SKM-1 (cell line): ENCODE measurements at regions not wholly inside any gene's neighbourhood (a gene's known extent, or its start where the extent isn't known, plus 50 kb on each side); places are given as distances from the start of the nearest gene placed in this dataset.
"Not testable (repeated sequence)": the region's sequence is repeated elsewhere in the genome, so short reads cannot be mapped to it uniquely, and the experiment has no call there.

Experiments used
- DNase-seq: peaks from one replicate; lab custom pipeline; 2025; ENCODE audit not compliant: unreplicated experiment; lab: John Stamatoyannopoulos, UW

DNA sequence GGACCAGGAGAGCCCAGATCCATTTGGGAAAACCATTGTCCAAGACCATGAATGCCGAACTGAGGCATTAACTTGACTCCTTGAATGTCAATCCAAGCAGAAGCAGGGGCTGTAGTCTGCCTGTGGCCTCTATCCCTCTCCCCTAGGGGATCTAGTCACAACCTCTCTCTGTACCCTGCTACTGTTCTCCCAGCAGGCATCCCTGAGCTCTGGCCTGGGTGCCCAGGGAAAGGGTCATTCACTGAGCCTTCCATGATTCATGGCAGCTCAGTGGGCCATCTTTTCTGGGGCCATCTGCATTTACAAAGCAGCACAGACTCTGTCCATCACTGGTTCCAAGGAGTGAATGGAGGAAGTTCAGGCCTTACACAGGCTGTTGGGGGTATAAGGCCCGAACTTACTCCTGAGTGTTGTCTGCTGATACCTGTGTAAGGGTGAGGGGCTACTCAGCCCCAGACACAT is 151.8 kb downstream of the ZFP36L2 start:
- DNase-seq, result no peak

DNA sequence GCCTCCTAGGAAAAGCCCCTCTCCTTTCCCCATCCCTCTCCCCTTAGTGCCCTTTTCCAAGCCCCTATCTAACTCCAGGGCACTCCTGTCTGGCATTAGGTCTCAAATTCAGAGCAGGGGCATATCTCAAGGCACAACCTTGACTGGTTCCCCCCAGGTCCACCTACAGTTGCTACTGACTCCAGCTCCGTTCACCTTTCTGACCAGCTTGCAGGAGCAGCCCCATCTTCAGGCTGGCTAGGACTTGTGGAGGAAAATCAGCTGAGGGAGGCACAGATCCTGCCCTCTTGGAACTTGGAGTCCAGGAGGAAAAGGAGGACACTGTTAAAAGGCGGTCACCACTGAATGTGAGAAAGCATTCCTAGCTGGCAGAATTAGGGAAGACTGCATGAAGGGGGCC is 152.4 kb downstream of the ZFP36L2 start:
- DNase-seq, result no peak

DNA sequence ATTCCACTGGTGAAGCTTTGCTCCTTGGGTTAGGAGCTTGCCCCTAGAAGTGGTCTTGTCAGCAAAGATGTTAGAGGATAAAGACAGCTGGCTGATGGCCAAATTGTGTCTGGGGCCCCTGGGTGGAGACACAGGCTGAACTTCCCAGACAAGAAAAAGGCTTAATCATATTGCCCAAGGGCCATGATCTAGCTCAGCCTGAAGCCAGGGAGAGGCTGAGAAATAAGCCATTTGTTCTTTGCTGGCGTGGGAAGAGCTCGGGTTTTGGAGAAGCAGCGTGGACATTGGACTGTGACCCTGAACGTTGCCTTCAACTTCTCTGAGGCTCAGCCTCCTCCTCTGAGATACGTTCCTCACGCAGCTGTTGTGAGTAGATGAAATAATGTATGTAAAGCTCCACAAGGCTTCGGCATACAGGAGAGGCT is 153.0 kb downstream of the ZFP36L2 start:
- DNase-seq, result no peak

DNA sequence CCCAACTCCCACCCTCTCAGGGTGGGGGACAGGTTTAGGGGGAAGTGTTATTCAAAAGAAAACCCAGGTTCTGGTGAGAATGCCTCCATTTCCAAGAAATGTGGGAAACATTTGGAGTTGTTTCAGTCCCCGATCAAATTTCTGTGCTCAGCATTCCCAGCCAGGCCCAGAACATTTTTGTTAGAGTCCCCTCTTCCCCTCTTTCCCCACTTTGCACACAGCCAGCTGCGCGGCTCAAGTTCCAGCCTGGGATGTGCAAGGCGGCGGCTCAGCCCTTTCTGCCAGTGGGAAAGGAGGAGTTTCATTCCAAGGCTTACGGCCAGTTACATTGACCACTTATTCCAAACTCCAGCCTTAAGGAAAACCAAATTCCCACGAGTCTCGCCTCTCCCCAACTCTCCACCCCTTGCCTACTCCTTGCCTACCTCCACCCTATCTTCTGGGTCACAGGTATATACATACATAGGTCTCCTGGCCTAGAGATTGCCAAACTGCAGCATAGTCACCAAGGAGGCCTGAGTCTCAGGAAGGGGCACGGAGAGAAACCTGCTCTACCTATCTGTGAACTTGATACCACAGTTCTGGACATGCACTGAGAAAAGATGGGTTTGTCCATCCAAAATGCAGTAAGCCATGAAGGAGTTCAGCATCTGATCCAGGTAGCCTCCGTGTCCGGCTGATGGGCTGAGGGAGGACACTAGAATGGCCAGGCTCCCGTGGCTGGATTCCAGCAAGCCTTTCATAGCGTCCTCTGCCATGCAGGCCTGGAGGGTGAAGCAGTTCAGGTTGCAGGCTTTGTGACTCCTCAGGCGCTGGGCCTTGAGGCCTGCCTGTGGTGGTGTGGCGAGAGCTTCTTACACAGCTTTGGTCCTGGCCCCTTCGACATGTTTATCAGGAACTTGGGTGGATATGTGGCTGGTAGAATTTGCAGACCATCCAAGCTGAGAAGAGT is 154.5 kb downstream of the ZFP36L2 start:
- no peak for DNase-seq

DNA sequence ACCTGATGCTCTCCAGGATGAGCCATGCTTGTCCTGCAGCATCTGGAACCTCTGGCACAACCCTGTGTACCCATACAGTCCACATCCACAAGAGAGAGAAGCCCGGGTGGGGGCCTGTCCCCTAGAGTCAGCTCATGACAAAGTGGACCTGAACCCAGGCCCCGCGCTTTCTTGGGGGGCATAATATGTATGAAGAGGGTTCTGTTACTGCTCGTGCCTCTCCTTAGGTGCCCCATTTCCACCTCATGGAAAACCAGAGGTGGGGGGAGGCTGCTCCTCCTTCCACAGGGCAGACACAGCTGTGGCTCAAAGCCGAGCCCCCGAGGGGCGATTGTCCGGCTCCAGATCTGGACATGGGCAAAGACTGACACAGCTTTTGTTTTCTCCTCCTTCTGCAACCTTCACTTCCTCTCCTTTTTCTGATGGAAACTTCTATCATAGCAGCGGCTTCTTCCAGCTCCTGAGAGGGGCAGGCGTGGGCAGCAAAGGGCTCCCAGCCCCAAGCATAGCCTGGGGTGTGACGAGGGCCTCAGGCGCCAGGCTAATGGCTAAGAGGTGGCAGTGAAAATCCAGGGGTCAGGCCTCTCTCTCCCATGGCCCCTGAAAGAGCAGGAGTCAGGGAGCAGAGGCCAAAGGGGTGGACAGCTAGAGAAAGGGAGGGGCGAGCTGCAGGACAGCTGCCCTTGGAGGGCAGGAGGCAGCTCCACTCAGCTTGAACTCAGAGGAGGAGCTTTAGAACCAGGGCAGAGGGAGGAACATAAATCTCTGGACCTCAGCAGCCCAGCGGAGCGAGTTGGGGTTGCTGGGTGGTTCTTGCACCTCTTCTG is 155.5 kb downstream of the ZFP36L2 start:
- no peak for DNase-seq

DNA sequence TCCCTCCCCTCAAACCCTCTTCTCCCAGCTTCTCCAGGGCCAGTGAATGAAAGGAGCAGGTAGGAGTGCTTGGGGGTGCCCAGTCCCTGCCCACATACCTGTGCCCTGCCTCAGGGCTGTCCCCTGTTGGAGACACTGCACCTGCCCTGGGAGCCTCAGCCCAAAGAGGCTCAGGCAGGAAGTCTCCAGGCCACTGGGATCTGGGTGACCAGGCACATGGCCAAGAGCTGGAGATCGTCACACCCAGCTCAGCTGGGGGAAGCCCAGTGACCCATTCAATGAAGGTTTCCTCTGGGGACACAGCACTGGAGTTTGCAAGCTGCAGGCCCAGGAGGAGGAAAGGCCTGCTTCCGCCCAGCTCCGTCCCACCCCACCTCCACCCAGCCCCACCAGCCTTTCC is 156.4 kb downstream of the ZFP36L2 start:
- no peak for DNase-seq

DNA sequence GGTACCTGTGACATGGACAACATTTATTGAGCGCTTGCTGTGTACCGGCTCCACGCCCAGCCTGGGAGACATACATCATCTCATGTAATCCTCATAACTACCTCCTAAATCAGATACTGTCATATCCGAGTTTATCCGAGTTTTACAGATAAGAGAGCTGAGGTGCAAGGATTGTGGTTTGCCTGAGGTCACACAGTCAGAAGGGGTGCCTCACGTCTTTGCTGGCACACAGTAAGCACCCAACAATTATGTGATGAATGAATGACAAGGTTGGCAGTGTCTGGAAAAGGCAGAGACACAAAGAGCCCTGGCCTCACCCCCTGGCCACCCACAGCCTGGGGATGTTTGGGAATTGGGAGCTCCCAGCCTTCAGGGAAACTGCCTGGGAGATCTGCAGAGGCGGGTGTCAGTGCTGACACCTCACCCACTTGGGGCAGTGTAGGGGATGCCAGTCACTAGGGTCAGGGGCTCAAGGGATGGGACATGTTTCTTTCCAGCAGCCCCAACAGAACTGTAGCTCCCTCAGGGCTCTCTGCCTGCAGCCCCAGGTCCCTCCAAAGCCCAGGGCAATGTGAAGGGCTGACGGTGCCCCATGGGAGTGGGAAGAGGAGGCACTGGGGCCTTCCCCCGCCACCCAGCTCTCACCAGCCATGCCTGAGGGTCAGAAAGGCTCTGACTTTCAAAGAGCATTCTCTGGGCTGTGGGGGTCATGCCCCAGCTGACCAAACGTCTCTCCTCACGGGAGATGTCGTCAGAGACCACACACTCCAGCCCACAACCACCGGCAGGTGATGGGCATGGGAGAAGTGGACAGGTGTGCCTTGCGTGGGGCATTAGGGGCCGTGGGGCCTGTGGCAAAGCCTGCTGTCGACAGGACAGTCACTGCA is 157.5 kb downstream of the ZFP36L2 start:
- DNase-seq, result no peak

DNA sequence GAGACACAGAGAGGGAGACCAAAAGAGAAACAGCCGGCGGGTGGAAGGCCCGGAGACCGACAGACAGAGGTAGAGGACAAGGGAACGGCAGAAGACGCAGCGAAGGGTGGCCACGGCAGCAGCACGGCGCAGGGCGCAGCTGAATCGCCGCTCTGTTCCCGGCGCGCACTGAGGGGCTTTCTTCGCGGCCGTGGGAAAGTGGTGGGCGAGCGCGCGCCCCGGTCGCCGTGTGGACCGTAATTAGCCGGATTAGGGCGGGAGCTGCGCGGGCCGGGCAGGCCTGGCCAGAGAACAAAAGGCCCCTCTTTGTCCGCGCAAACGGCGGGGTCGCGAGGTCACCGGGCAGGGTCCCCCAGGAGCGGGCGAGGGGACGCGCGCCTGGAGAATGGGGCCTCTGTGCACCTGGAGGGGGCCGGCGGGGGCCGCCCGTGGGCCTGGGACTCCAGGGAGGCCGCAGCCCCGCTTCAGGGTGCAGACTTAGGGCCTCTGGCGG is 158.3 kb downstream of the ZFP36L2 start:
- no peak for DNase-seq

DNA sequence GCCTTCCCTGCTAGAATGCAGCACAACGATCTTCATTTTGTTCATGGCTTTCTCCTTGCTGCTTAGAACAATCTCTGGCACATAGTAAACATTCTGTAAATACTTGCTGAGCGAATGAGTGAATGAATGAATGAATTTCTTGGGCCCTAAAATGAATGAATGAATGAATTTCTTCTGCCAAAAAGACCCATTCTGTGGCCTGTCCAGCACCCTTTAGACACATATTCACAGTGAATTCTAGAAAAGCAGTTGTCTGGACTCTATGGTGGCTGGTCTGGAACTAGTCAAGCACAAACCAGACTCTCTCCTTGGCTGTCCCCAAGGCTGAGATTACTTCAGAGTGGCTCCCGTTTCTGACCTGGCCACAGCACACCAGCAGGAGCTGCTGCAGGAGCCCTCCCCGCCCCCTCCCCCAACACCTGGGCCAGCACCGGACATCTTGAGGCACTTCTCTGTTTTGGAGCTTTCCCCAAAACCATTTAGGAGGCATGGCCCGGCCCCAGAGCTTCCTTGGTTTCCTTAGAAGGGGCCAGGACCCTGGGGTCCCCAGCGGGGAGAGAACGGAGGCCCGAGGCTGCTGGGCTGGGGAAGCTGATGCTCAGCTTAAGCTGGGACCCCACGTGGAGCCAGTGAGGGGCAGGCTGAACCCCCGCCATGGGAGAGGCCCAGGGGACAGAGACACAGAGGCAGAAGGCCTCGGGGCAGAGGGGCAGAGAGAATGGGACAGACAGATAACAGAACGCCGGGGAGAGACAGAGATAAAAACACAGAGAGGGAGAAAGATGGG is 159.0 kb downstream of the ZFP36L2 start:
- no peak for DNase-seq

DNA sequence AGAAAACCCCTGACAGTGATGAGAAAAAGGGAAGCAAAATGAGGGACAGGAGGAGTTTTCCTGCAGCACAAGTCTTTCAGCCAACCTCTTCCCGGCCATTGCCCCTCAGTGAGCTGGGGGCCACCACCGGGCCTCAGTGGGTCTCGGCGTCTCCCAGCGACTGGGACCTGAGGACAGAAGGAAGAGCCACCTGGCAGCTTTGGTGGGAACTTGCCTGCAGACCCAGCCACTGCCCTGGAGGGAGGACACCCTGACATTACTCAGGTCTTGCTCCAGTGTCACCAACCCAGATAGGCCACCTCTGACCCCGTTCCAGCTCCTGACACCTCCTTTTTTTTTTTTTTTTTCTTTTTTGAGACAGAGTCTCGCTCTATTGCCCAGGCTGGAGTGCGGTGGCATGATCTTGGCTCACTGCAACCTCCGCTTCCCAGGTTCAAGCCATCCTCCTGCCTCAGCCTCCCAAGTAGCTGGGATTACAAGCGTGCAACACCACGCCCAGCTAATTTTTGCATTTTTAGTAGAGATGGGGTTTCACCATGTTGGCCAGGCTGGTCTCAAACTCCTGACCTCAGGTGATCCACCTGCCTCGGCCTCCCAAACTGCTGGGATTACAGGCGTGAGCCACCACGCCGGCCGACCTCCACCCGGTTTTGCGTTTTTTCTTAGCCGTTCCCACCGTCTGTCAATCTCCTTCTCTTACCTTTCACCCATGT is 159.7 kb downstream of the ZFP36L2 start:
- not testable (repeated sequence) for DNase-seq

DNA sequence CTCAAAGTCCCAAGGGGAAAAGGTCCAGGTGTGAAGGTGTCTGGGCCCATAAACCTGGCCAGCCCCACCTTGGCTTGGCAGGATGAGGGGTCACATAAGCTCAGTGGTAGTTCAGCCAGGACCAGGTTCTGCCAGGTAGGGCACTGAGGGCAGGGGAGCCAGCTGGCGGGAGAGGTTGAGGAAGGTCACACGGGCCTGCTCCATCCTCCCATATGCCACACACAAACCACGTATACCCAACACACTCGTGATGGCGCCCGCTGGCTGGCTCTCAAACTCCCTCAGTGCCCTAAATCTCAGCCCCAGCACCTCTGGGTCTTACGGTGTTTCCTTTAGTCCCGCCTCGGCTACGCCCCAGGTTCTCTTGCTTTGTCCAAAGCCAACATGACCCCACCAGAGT is 160.5 kb downstream of the ZFP36L2 start:
- DNase-seq, result no peak

DNA sequence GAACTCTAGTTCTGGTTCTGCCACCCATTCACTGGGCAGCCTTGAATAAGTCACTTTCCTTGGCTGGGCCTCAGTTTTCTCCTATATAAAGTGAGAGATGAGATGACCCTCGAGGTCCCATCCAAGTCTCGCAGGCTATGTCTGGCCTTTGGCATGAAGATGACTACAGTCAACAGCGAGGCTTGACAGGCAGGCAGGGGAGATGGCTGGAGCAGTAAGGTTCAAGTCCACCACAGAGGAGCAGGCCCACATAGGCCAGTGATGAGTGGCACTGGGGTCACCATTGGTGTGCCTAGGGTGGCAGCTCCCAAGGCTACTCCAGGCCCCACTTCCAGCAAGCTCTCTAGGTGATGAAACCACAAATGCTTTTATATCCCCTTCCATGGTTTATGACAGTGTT is 161.4 kb downstream of the ZFP36L2 start:
- no peak for DNase-seq

DNA sequence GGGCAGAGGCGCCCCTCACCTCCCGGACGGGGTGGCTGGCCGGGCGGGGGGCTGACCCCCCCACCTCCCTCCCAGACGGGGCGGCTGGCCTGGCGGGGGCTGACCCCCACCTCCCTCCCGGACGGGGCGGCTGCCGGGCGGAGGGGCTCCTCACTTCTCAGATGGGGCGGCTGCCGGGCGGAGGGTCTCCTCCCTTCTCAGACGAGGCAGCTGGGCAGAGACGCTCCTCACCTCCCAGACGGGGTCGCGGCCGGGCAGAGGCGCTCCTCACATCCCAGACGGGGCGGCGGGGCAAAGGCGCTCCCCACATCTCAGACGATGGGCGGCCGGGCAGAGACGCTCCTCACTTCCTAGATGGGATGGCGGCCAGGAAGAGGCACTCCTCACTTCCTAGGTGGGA is 163.3 kb downstream of the ZFP36L2 start:
- DNase-seq, result not testable (repeated sequence)

DNA sequence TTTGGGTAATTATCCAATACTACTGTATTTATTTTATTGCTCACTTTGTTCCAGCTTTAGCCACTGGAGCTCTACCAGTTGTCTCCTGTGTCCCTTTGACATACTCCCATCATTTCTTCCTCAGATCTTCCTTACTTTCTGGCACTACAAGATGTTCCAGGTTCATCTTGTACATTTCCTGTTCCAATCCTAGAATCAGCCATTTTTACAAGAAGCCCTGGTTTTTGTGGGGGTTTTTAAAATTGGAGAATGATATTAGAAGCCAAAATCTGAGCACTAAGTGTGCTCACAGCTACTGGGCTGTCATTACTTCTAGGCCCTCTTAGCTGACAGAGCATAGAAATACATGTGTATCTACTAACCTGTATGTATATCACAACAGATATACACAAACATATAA is 164.3 kb downstream of the ZFP36L2 start:
- no peak for DNase-seq

DNA sequence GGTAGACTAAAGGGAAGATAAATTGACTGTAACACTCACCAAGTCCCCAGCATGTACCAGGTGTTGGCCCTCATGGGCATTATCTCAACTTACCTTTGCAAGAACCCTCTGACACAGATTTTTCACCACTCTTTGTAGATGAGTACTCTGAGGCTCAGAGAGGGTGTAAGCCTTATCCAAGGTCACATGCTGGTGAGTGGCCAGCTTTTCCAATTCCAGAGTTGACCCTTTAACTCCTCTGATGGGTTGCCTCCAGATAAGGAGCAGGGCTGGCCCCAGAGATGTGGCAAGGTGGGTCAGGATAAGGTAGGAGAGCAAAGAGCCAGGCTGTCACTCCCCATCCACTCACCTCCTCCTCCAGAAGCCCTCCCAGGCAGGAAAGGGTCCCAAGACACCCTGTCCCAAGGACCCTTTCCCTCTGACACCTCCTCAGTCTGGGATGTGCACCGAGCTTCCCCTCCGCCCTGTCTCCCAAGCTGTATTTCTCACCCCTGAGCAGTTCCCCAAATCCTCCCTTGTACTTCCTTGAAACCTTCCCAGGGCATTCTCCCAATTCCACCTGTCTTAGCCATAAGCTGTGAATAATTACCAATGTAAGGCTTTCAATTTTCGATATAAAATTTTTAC is 165.9 kb downstream of the ZFP36L2 start:
- DNase-seq, result no peak

DNA sequence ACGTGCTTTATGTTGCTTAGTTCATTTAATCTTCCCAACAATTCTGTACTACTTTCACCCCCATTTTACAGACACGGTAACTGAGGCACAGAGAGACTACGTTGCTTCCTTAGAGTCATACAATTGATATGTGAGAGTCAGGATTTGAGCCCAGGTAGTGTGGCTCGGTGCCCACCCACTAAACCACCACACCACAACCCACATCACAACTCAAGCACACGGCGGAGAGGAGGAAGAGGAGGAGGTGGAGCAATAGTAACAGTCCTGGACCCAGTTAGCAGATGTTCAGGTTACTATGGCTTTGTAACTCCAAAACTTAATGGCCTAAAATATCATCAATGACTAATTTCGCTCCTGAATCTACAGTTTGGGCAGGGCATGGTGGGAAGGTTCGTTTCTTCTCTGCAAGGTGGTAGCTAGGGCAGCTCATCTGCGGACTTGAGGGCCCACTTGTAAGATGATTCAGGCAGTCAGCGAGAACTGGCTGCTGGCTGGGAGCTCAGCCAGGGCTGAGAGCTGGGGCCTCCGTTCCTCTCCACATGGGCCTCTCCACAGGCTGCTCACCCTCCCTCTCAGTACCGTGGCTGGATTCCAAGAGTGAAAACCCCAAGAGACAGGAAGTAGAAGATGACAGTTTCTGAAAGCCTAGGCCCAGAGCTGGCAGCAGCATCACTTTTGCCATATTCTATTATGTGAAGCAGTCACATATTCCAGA is 167.1 kb downstream of the ZFP36L2 start:
- peak; percentile 75 for DNase-seq

DNA sequence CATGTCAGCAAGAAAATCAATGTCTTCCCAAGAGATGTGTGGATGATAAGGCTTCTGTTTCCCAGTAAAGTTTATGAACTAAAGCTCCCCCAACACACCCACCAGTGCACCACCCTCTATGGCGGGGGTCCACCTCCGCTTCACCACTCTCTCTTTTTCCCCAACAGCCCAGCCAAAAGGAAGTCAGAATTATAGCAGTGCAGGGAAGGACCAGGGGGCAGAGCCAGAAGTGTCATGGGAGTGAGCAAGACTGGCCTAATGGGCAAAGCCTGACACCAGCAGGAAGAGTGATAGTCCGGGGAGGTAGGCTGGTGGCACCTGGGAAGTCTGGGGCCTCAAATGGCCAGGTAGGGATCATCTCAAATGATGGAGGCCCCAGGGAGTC is 167.7 kb downstream of the ZFP36L2 start:
- no peak for DNase-seq
